ENCODE measurements at regions not wholly inside any gene's neighbourhood (a gene's known extent, or its start where the extent isn't known, plus 50 kb on each side); places are given as distances from the start of the nearest gene placed in this dataset.

DNA sequence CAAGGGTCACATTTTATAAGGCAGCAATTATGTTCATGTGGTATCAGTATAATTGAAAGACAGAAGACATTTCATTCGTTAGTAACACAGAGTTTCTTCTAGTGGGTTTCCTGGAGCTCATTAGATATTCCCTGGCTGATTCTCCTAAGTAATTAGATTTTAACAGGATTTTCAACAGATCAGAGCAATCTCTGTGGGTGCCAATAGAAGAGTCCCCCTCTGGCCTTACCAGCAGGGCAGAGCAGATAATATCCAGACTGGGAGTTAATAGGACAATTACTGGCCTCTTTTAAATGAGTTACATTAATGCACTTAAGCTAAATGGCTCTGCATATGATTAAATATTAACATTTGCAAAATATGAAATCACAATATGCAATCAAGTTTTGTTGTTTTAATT lies 74.2 kb upstream of the FOXD3 start:
- TF ChIP-seq CTCF (IDR thresholded peaks at IDR 0.05; ENCODE audit: low read depth, low read length) (no peak), EZH2phosphoT487 (IDR thresholded peaks at IDR 0.05; ENCODE audit: low read depth) (no peak)
